GM18909 (cell line): ENCODE measurements at regions not wholly inside any gene's neighbourhood (a gene's known extent, or its start where the extent isn't known, plus 50 kb on each side); places are given as distances from the start of the nearest gene placed in this dataset.

Experiments used
- ATAC-seq: cut with Tn5 transposase; IDR thresholded peaks from one replicate; pipeline ENCODE4 v1.9.1; 2021; ENCODE audit warnings: mild to moderate bottlenecking; ENCODE audit not compliant: unreplicated experiment, poor library complexity

GRCh38 chr4:22045051-22045630 lies 96.6 kb upstream of the KCNIP4 start:
- ATAC-seq: no peak

DNA sequence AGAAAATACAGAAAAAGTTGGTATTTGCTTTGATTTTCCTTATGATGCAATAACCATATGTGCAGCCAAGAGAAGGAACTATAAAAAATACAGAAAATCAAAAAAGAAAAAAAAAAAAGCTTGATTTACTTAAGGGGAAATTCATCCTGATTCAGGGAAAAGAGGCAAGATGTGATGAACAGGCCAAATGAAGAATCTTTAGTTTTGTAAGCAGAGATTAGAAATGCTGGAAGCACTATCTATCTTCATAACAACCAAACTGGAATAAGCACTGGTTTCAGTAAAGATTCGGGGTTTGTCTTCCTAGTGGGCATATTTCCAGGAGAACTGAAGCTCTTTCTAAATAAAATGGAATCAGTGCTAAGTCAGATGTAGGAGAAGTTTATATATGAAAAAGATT lies 82.9 kb upstream of the KCNIP4 start:
- ATAC-seq: no peak

DNA sequence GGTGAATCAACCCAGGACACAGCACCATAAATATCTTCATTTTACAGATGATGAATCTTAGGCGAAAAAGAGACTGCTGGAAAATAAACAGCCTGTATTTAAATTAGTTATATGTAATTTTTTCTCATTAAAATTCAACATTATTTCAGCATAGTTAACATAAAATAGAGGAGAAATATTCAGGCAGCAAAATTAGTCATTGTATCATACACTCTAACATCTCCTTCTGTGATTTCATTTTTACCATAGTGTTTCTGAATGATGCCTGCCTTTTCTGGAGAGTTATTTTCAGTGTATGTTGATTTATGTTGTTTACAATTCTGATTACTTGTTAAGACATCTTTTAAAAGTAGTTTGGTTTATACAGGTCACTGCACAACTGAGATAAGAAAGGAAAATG lies 82.3 kb upstream of the KCNIP4 start:
- ATAC-seq: no peak

DNA sequence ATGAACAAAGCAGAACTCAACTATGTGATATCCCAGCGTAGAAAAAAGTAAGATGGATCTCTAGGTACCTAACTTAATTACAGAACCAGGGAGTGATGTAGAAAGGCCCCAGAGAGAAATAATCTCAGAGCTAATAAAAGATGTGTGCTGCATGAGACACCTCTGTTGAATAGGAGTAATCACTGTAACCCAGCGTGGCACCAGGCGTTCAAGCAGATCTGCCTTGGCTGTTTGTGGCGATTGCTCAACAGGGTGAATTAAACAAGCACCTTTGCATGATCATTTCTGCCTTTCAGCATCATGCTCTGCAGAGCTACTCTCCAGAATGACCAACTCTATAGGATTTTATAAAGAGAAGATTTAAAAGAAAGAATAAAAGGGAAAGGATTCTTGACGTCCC lies 81.7 kb upstream of the KCNIP4 start:
- ATAC-seq: no peak

- ATAC-seq: no peak
Measured at GRCh38 chr4:22029803-22030202, 81.2 kb upstream of the KCNIP4 start.

DNA sequence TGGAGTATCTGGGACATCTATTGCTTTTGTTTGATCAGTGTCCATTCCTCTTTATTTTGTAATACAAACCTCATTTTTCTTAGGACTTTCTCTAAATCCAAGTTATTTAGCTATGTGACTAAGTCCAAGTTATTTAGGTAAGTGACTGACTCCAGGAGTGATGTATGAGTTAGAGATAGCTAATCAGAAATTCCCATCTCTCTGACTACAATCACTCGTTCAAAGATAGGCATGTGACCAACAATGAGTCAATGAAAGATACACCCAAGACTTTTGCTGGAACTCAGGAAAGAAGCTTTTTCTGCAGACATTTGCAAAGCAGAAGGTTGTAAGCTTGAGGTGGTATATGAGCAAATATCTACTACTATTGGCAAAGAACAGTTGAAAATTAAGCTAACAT lies 72.5 kb upstream of the KCNIP4 start:
- no peak for ATAC-seq

DNA sequence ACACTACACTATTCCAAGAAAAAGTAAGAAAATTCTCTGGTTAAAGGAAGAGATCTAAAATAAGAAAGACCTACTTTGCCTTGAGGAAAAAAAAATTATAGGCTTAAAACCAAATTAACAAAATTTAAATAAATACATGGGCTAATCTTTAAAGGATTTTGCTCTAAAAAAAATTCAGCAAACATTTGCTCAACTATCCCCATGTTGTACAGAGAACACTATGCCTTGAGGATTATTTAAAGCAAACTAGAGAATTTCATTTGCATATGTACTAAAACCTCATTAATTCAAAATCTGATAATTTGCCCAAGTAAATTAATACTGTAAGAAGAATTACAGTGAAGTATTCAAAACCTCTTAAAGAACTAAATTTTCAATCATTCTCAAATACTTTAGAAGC lies 71.6 kb upstream of the KCNIP4 start:
- ATAC-seq: no peak

GRCh38 chr4:22019676-22020075 lies 71.1 kb upstream of the KCNIP4 start:
- no peak for ATAC-seq

DNA sequence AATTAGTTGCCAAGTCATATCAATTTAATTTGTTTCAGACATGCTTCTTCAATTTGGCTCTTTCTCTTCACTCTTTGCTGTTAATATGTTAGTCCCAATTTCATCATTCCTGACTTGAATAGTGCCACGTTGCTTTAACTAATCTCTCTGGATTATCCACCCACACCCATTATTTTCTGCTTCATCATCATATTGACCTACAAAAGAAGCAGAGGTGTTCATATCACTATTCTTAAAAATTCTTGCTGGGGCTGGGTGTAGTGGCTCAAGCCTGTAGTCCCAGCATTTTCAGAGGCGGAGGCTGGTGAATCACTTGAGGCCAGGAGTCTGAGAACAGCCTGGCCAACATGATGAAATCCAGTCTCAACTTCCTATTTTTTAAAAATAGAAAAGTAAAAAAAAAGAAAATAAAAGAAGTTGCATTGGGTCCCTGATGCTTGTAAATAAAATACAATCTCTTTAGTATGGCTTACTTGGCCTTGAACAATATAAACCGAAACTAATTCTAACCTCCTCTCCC lies 65.7 kb upstream of the KCNIP4 start:
- ATAC-seq: no peak

DNA sequence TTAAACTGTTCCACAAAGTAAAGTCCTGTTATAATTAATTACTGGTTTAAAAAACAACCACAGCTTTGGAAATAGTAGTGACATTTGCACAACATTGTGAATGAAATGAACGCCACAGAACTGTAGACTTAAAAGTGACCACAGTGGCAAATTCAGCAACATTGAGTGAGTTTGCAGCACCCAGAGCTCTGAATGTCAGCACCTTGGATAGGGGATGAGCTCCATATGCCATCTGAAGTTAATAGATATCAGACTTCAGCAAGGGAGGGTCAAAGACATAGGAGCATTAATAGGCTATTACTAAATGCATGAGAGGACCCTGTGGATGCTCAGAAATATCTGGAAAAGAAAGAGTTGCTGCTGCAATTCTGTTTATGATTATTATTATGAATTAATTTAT lies 55.3 kb upstream of the KCNIP4 start:
- ATAC-seq: no peak
